ENCODE measurements at regions not wholly inside any gene's neighbourhood (a gene's known extent, or its start where the extent isn't known, plus 50 kb on each side); places are given as distances from the start of the nearest gene placed in this dataset.

- no peak overlapping the region for H3K4me3 Mint-ChIP-seq
- no peaks in the 10 kb centered on the region for H3K9me3 Mint-ChIP-seq
- H3K36me3 Mint-ChIP-seq (ENCODE audit: low read depth): no peaks in the 10 kb centered on the region
- intact Hi-C loops (cut with micrococcal nuclease): no loop called here
- H3K27me3 Mint-ChIP-seq: peaks cover 4% of the 10 kb centered on the region
- H3K27ac Mint-ChIP-seq: no peak overlapping the region
- H3K4me1 Mint-ChIP-seq (ENCODE audit: low read depth): peaks cover 90% of the 10 kb centered on the region
Observed at GRCh38 chr2:43171789-43172188, 54.6 kb downstream of the ZFP36L2 start.

- Mint-ChIP-seq H3K36me3 (ENCODE audit: low read depth) (no peaks in the 10 kb centered on the region), H3K4me1 (ENCODE audit: low read depth) (peaks cover 83% of the 10 kb centered on the region), H3K9me3 (no peaks in the 10 kb centered on the region), H3K4me3 (peak overlapping the region; percentile 17), H3K27me3 (peaks cover 4% of the 10 kb centered on the region), H3K27ac (peak overlapping the region; percentile 60)
- intact Hi-C loops (cut with micrococcal nuclease): no loop called here
Observed at GRCh38 chr2:43170405-43171105, 55.9 kb downstream of the ZFP36L2 start.

GRCh38 chr2:43169987-43170386 lies 56.4 kb downstream of the ZFP36L2 start:
- Mint-ChIP-seq H3K36me3 (ENCODE audit: low read depth) (no peaks in the 10 kb centered on the region), H3K27ac (peak overlapping the region; percentile 88), H3K27me3 (peaks cover 4% of the 10 kb centered on the region), H3K4me3 (no peak overlapping the region), H3K9me3 (no peaks in the 10 kb centered on the region), H3K4me1 (ENCODE audit: low read depth) (peaks cover 83% of the 10 kb centered on the region)
- intact Hi-C loops (cut with micrococcal nuclease): loop anchor here (5.0 kb wide), 1 partner anchor 38 kb away; no protein-coding TSS in a partner anchor

DNA sequence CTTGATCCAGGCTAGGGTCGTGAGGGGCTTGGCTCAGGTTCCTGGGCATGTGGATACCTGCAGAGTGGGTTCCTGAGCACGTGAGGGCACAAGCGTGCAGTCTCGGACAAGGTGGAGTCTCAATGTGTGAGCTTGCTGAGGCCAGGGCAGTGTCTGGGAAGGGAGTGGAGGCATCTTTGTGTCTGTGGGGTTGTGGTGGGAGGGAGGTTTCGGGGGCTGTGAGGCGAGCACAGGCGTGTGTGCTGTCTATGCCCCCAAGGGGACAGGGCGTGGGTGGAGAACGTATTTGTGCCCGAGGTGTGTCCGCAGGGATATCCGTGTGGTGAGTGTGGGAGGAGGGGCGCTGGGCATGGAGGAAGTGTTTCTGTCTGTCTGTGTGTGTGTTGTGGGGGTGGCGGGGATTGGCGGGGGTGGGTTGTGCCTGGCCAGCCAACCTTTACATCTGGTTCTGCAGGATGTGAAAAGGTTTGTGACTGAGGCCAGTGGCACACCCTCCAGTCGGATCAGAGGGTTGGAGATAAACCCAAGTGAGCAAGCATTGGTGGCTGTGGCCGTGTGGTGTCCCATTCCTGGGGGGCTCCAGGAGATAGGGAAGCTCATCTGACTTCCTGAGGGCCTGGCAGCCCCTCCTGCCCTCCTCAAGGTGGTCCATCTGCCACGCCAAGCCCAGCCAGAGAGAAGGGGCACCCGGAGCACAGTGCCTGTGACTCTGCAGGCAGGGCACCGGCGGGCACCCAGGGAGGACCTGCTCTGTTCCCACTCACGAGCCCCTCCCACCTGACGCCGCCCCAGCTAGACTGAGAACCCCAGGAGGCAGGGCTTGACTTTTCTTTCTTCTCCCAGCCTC lies 57.1 kb downstream of the ZFP36L2 start:
- peak overlapping the region; percentile 59 for H3K4me3 Mint-ChIP-seq
- no peaks in the 10 kb centered on the region for H3K36me3 Mint-ChIP-seq (ENCODE audit: low read depth)
- peaks cover 83% of the 10 kb centered on the region for H3K4me1 Mint-ChIP-seq (ENCODE audit: low read depth)
- no peaks in the 10 kb centered on the region for H3K9me3 Mint-ChIP-seq
- peaks cover 4% of the 10 kb centered on the region for H3K27me3 Mint-ChIP-seq
- intact Hi-C loops (cut with micrococcal nuclease): loop anchor here (5.0 kb wide), 1 partner anchor 37 kb away; no protein-coding TSS in a partner anchor
- H3K27ac Mint-ChIP-seq: peak overlapping the region; percentile 88

DNA sequence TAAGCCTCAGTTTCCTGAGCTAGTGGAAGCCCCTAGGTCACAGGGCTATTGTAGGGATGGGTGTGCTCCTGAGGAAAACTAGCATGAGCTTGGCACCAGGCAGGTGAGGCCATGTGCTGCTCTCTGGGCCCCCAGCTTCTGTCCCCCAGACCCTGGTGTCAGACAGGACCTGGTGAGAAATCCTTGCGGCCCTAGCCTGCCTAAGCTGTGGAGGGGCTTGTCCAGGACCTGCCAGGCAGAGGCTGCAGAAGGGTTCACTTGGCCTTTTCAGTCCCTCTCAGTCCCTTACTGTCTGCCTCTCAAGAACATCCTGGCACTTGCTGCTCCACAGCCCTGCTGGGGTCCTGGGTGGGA lies 58.4 kb downstream of the ZFP36L2 start:
- Mint-ChIP-seq H3K27ac (peak overlapping the region; percentile 88), H3K4me3 (no peak overlapping the region), H3K9me3 (no peaks in the 10 kb centered on the region), H3K27me3 (peaks cover 4% of the 10 kb centered on the region), H3K36me3 (ENCODE audit: low read depth) (no peaks in the 10 kb centered on the region), H3K4me1 (ENCODE audit: low read depth) (peaks cover 85% of the 10 kb centered on the region)
- intact Hi-C loops (cut with micrococcal nuclease): loop anchor here (5.0 kb wide), 1 partner anchor 36 kb away; no protein-coding TSS in a partner anchor

DNA sequence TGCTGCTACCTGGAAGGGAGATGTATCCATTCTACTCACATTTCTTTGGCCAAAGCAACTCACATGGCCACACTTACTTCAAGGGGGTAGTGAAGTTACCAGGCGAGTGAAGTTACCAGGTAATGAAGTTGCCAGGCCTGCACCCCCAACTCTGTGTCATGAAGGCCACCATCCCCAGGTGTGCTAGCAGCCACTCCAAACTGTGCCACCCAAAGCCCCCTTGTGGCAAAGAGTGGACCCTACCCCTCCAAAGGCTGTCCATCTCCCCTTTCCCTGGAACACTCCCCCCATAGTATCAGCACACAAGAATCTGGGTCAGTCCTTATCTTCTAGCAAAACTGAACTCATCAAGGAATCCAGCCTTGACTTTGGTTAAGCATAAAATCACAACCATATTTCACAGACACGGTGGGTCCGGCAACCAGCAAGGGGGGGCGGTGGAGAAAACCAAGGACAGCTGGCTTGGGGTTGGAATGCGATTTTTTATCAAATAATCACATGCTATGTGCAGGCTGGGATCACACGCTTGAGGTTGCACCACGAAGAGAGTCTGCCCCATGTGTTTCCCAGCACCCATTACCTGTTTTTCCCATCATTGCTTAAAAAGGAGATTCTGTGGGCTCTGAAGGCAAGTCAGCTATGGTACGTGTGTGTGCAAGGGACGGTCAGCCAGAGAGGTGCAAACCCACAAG lies 60.9 kb downstream of the ZFP36L2 start:
- Mint-ChIP-seq H3K27ac (peak overlapping the region; percentile 26), H3K4me1 (ENCODE audit: low read depth) (peaks cover 82% of the 10 kb centered on the region), H3K36me3 (ENCODE audit: low read depth) (no peaks in the 10 kb centered on the region), H3K27me3 (no peaks in the 10 kb centered on the region), H3K9me3 (no peaks in the 10 kb centered on the region), H3K4me3 (no peak overlapping the region)
- intact Hi-C loops (cut with micrococcal nuclease): loop anchor here (5.0 kb wide), 1 partner anchor 33 kb away; no protein-coding TSS in a partner anchor

DNA sequence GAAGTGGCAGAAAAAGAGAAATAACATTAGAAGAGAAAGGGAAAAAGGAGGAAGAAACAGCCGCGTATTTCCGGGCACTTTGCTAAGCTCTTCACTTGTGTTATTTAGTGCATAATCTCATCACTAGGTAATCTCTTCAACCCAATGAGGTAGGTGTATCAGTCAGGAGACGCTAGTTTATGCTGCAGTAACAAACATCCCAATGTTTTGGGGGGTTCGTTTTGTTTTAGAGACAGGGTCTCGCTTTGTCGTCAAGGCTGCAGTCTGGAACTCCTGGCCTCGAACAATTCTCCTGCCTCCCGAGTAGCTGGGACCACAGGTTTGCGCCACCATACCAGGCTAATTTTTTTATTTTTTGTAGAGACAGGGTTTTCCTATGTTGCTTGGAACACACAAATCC lies 61.7 kb downstream of the ZFP36L2 start:
- no peaks in the 10 kb centered on the region for H3K36me3 Mint-ChIP-seq (ENCODE audit: low read depth)
- H3K27me3 Mint-ChIP-seq: no peaks in the 10 kb centered on the region
- intact Hi-C loops (cut with micrococcal nuclease): loop anchor here (5.0 kb wide), 1 partner anchor 32 kb away; no protein-coding TSS in a partner anchor
- H3K4me1 Mint-ChIP-seq (ENCODE audit: low read depth): peaks cover 82% of the 10 kb centered on the region
- peak overlapping the region; percentile 48 for H3K27ac Mint-ChIP-seq
- H3K4me3 Mint-ChIP-seq: no peak overlapping the region
- no peaks in the 10 kb centered on the region for H3K9me3 Mint-ChIP-seq

DNA sequence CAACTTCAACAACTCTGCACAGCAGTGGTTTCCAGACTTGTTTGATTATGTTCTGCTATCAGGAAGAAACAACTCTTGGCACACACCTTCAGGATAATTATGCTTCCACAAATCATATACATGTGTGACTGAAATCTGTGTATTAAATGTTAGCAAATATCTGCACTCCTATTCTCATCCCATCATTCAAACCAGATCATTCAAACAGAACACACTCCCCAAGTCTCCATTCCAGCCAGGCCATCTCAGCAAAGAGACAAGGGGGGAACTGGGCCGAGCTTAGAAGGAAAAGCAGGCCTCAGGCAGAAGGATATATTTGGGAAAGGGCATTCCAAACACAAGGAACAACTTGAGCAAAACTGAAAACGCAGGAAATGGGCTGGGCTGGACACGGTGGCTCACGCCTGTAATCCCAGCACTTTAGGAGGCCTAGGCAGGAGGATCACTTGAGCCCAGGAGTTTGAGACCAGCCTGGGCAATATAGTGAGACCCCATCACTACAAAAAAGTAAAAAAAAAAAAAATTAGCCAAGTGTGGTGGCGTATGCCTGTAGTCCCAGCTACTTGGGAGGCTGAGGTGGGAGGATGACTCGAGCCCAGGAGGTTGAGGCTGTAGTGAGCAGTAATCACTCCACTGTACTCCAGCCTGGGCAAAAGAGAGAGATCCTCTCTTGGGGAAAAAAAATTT lies 62.7 kb downstream of the ZFP36L2 start:
- Mint-ChIP-seq H3K9me3 (no peaks in the 10 kb centered on the region), H3K27ac (peak overlapping the region; percentile 11), H3K27me3 (no peaks in the 10 kb centered on the region), H3K4me3 (no peak overlapping the region), H3K36me3 (ENCODE audit: low read depth) (no peaks in the 10 kb centered on the region), H3K4me1 (ENCODE audit: low read depth) (peaks cover 82% of the 10 kb centered on the region)
- intact Hi-C loops (cut with micrococcal nuclease): no loop called here

DNA sequence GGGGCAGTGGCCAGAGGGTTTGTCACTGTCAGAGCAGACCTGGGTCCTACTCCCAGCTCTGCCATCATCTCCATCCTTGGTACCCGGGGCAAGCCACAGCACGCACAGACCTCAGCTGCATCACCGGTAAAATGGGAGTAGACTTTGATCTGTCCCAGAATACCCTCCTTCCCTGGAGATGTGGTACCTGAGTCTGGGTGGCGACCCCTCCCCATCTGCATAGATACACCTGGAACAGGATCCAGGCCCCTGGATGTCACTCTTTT lies 64.0 kb downstream of the ZFP36L2 start:
- Mint-ChIP-seq H3K4me3 (no peak overlapping the region), H3K4me1 (ENCODE audit: low read depth) (peaks cover 82% of the 10 kb centered on the region), H3K27ac (peak overlapping the region; percentile 97), H3K9me3 (no peaks in the 10 kb centered on the region), H3K27me3 (no peaks in the 10 kb centered on the region), H3K36me3 (ENCODE audit: low read depth) (no peaks in the 10 kb centered on the region)
- intact Hi-C loops (cut with micrococcal nuclease): no loop called here

DNA sequence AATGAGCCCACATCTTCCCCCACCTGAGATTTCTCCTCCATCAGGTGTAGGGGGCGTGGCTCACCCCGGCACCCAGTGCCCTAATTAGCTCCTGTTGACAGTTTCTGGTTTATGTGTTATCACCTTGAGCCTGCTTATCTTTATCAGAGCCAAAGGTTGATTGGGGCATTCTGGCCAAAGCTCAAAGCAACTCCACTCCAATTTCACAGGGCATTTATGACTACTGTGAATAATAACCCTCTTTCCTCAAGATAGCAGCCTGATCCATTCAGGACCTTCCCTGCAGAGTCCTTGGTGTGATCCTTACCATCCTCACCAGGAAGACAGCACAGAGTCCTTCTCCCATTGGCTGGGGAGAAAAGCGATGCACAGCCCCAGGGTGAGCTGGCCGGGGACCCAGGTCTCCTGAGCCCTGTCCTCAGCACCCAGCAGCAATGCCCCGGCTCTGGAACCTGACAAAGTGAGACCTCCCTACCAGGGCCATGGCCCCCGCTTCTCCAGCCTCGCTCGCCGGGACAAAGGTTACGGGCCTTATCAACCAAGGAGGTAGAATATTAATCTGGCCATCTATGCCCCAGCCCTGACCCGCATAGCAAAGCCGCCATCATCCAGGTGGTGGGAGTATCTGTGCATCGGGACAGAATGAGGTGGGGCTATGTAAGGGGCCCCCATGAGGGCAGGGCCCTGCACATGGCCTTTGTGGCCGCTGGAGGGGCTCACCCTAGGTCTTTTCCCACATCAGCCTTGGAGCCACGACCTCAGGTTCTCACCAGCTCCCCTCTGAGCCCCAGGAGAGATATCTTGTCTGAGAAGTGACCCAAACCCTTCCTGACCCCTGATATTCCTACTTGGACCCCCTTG lies 64.5 kb downstream of the ZFP36L2 start:
- intact Hi-C loops (cut with micrococcal nuclease): no loop called here
- H3K36me3 Mint-ChIP-seq (ENCODE audit: low read depth): no peaks in the 10 kb centered on the region
- no peak overlapping the region for H3K4me3 Mint-ChIP-seq
- no peaks in the 10 kb centered on the region for H3K9me3 Mint-ChIP-seq
- peak overlapping the region; percentile 97 for H3K27ac Mint-ChIP-seq
- H3K4me1 Mint-ChIP-seq (ENCODE audit: low read depth): peaks cover 82% of the 10 kb centered on the region
- H3K27me3 Mint-ChIP-seq: no peaks in the 10 kb centered on the region

DNA sequence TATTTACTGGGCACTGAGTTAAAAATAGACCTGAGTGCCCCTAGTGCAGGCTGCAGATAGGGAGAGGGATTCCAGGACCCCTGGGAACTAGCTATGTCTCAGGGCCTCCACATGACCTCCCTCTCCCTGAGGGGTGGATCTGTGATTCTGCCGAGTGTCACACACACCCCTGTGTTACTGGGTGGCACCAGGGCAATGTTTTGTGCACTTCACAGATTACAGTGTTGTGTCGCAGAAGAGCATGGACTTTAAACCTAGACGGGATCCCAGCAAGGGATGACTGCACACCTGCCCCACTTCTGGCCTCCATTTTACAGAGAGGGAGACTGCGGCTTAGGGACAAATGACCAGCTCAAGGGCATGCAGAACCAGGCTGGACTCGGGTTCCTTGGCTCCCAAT lies 65.6 kb downstream of the ZFP36L2 start:
- peaks cover 86% of the 10 kb centered on the region for H3K4me1 Mint-ChIP-seq (ENCODE audit: low read depth)
- H3K27ac Mint-ChIP-seq: peak overlapping the region; percentile 97

GRCh38 chr2:43159797-43160196 lies 66.6 kb downstream of the ZFP36L2 start:
- intact Hi-C loops (cut with micrococcal nuclease): loop anchor here (5.0 kb wide), 1 partner anchor 63 kb away; no protein-coding TSS in a partner anchor
- Mint-ChIP-seq H3K4me3 (peak overlapping the region; percentile 37), H3K27me3 (no peaks in the 10 kb centered on the region), H3K4me1 (ENCODE audit: low read depth) (peaks cover 86% of the 10 kb centered on the region), H3K36me3 (ENCODE audit: low read depth) (no peaks in the 10 kb centered on the region), H3K9me3 (no peaks in the 10 kb centered on the region), H3K27ac (peak overlapping the region; percentile 97)

More for the DNA sequence above, 65.6 kb downstream of the ZFP36L2 start:
- intact Hi-C loops (cut with micrococcal nuclease): no loop called here
- H3K36me3 Mint-ChIP-seq (ENCODE audit: low read depth): no peaks in the 10 kb centered on the region
- H3K9me3 Mint-ChIP-seq: no peaks in the 10 kb centered on the region
- no peaks in the 10 kb centered on the region for H3K27me3 Mint-ChIP-seq
- H3K4me3 Mint-ChIP-seq: peak overlapping the region; percentile 37
